Mammary epithelial cell (primary cell): ENCODE measurements at regions not wholly inside any gene's neighbourhood (a gene's known extent, or its start where the extent isn't known, plus 50 kb on each side); places are given as distances from the start of the nearest gene placed in this dataset.

Source experiments
- CTCF ChIP-seq, 2 donors: IDR thresholded peaks in 1 of 2; conservative IDR thresholded peaks in 1 of 2; 2 replicates each; pipeline ENCODE4 v1.5.1; 2011 to 2012; ENCODE audit warnings: inconsistent platforms in 2 of 2, low read length in 2 of 2, mild to moderate bottlenecking in 2 of 2, control low read depth in 1 of 2, low read depth in 1 of 2; ENCODE audit not compliant: insufficient read depth in 1 of 2; ENCODE audit errors: extremely low read depth in 1 of 2
- EZH2 ChIP-seq: IDR thresholded peaks from 2 replicates; pipeline ENCODE4 v1.6.1; 2012; ENCODE audit warnings: low read length, inconsistent platforms, borderline replicate concordance

GRCh38 chr2:118179445-118179844 lies 91.2 kb downstream of the INSIG2 start:
- TF ChIP-seq CTCF (conservative IDR thresholded peaks at IDR 0.05 in 1 of 2, IDR thresholded peaks at IDR 0.05 in 1 of 2; ENCODE audit: extremely low read depth in 1 of 2, insufficient read depth in 1 of 2, low read depth in 1 of 2, low read length in 2 of 2) (no peak), EZH2 (no peak)
